HUES48 (cell line): ENCODE measurements at regions not wholly inside any gene's neighbourhood (a gene's known extent, or its start where the extent isn't known, plus 50 kb on each side); places are given as distances from the start of the nearest gene placed in this dataset.
"Not testable (repeated sequence)": the region's sequence is repeated elsewhere in the genome, so short reads cannot be mapped to it uniquely, and the experiment has no call there.

Experiments used
- H3K27ac ChIP-seq: one replicate; pipeline ENCODE4 v1.7.0; 2013; ENCODE audit warnings: low read depth, low read length, inconsistent platforms
- H3K27me3 ChIP-seq: 2 replicates; pipeline ENCODE4 v1.6.1; 2013; ENCODE audit warnings: mild to moderate bottlenecking, low read length; ENCODE audit not compliant: control insufficient read depth, insufficient read depth
- H3K36me3 ChIP-seq: 2 replicates; pipeline ENCODE4 v1.6.1; 2013; ENCODE audit warnings: low read length; ENCODE audit not compliant: control insufficient read depth, insufficient read depth
- H3K4me1 ChIP-seq: 2 replicates; pipeline ENCODE4 v1.6.1; 2013; ENCODE audit warnings: mild to moderate bottlenecking, low read length; ENCODE audit not compliant: control insufficient read depth, insufficient read depth
- H3K4me3 ChIP-seq: 2 replicates; pipeline ENCODE4 v1.5.1; 2013; ENCODE audit warnings: mild to moderate bottlenecking, low read depth, low read length
- H3K9ac ChIP-seq: 2 replicates; pipeline ENCODE4 v1.6.1; 2013; ENCODE audit warnings: mild to moderate bottlenecking, low read depth, low read length, moderate library complexity
- H3K9me3 ChIP-seq: 2 replicates; pipeline ENCODE4 v1.6.1; 2013; ENCODE audit warnings: low read length; ENCODE audit not compliant: control insufficient read depth, insufficient read depth

GRCh38 chr7:13132314-13132713 is 444.9 kb downstream of the ARL4A start:
- Histone ChIP-seq H3K4me1 (no peaks in the 10 kb centered on the region), H3K36me3 (no peaks in the 10 kb centered on the region), H3K9ac (no peak overlapping the region), H3K27me3 (no peaks in the 10 kb centered on the region), H3K27ac (no peak overlapping the region), H3K9me3 (peaks cover 9% of the 10 kb centered on the region), H3K4me3 (no peak overlapping the region)

- not testable (repeated sequence) for H3K4me3 ChIP-seq, H3K9me3 ChIP-seq, H3K9ac ChIP-seq, H3K4me1 ChIP-seq, H3K27ac ChIP-seq, H3K36me3 ChIP-seq, H3K27me3 ChIP-seq
Observed at GRCh38 chr7:13136345-13136744, 448.9 kb downstream of the ARL4A start.

- Histone ChIP-seq H3K9me3 (peaks cover 9% of the 10 kb centered on the region), H3K27me3 (no peaks in the 10 kb centered on the region), H3K4me1 (no peaks in the 10 kb centered on the region), H3K27ac (no peak overlapping the region), H3K9ac (no peak overlapping the region), H3K4me3 (no peak overlapping the region), H3K36me3 (no peaks in the 10 kb centered on the region)
Observed at GRCh38 chr7:13139436-13139835, 452.0 kb downstream of the ARL4A start.

- Histone ChIP-seq H3K9me3 (no peaks in the 10 kb centered on the region), H3K27me3 (no peaks in the 10 kb centered on the region), H3K9ac (no peak overlapping the region), H3K4me3 (no peak overlapping the region), H3K36me3 (no peaks in the 10 kb centered on the region), H3K4me1 (no peaks in the 10 kb centered on the region), H3K27ac (no peak overlapping the region)
Observed at GRCh38 chr7:13144673-13145072, 457.2 kb downstream of the ARL4A start.

- no peak overlapping the region for H3K9ac ChIP-seq
- H3K9me3 ChIP-seq = no peaks in the 10 kb centered on the region
- no peak overlapping the region for H3K27ac ChIP-seq
- H3K4me1 ChIP-seq = no peaks in the 10 kb centered on the region
- H3K4me3 ChIP-seq = no peak overlapping the region
- no peaks in the 10 kb centered on the region for H3K36me3 ChIP-seq
- no peaks in the 10 kb centered on the region for H3K27me3 ChIP-seq
Observed at GRCh38 chr7:13148548-13148947, 461.1 kb downstream of the ARL4A start.

DNA sequence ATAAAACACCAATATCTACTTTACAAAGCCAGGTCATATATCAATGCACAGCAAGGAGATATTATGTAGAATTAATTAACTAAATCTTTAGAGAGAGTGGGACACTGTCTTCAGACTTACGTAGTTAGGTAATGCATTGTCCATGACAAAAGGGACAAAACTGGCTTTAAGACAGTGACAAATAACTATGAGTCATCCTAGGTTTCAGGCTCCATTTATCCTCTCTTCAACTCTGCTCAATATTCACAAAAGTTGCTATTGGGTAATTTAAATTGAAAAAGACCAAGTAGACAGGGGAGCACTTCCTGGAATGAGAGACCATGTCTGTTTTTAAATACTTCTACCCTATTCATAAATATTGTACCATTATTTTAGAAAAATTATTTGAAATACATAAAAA is 464.5 kb downstream of the ARL4A start:
- H3K27me3 ChIP-seq = no peaks in the 10 kb centered on the region
- no peaks in the 10 kb centered on the region for H3K36me3 ChIP-seq
- no peak overlapping the region for H3K27ac ChIP-seq
- no peaks in the 10 kb centered on the region for H3K9me3 ChIP-seq
- no peaks in the 10 kb centered on the region for H3K4me1 ChIP-seq
- H3K4me3 ChIP-seq = no peak overlapping the region
- H3K9ac ChIP-seq = no peak overlapping the region

GRCh38 chr7:13152755-13153154 is 465.3 kb downstream of the ARL4A start:
- Histone ChIP-seq H3K4me1 (no peaks in the 10 kb centered on the region), H3K9me3 (no peaks in the 10 kb centered on the region), H3K27ac (no peak overlapping the region), H3K9ac (no peak overlapping the region), H3K36me3 (no peaks in the 10 kb centered on the region), H3K4me3 (no peak overlapping the region), H3K27me3 (no peaks in the 10 kb centered on the region)

GRCh38 chr7:13153266-13153665 is 465.8 kb downstream of the ARL4A start:
- Histone ChIP-seq H3K4me3 (no peak overlapping the region), H3K9ac (no peak overlapping the region), H3K36me3 (no peaks in the 10 kb centered on the region), H3K4me1 (no peaks in the 10 kb centered on the region), H3K27ac (no peak overlapping the region), H3K27me3 (no peaks in the 10 kb centered on the region), H3K9me3 (no peaks in the 10 kb centered on the region)

- Histone ChIP-seq H3K27ac (no peak overlapping the region), H3K9ac (no peak overlapping the region), H3K4me1 (no peaks in the 10 kb centered on the region), H3K9me3 (no peaks in the 10 kb centered on the region), H3K4me3 (no peak overlapping the region), H3K27me3 (no peaks in the 10 kb centered on the region), H3K36me3 (no peaks in the 10 kb centered on the region)
Observed at GRCh38 chr7:13153742-13154141, 466.3 kb downstream of the ARL4A start.

GRCh38 chr7:13155188-13155587 is 467.8 kb downstream of the ARL4A start:
- Histone ChIP-seq H3K9me3 (no peaks in the 10 kb centered on the region), H3K9ac (no peak overlapping the region), H3K4me3 (no peak overlapping the region), H3K4me1 (no peaks in the 10 kb centered on the region), H3K27me3 (no peaks in the 10 kb centered on the region), H3K27ac (no peak overlapping the region), H3K36me3 (no peaks in the 10 kb centered on the region)

DNA sequence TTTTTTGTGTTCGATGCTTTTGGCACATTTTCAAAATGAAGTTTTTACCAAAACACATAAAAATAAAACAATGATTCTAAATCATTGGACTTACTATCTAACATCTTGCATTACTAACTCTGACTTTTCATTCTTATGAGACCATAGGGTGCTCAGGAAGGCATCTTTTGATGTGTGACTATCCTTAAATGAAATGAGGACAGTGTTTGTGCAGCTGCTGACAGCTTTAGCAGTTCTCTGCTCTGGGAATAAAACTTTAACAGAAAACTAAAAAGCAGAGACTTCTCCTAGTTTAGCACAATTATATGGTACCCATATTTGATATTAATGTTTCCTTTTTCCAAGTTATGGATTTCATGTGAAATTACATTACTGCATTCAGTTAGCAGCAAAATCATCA is 471.6 kb downstream of the ARL4A start:
- Histone ChIP-seq H3K4me3 (no peak overlapping the region), H3K36me3 (no peaks in the 10 kb centered on the region), H3K27ac (no peak overlapping the region), H3K27me3 (no peaks in the 10 kb centered on the region), H3K9me3 (no peaks in the 10 kb centered on the region), H3K9ac (no peak overlapping the region), H3K4me1 (no peaks in the 10 kb centered on the region)
